Glomerular visceral epithelial cell (primary cell): ENCODE measurements at regions not wholly inside any gene's neighbourhood (a gene's known extent, or its start where the extent isn't known, plus 50 kb on each side); places are given as distances from the start of the nearest gene placed in this dataset.

ENCODE experiments used
- DNase-seq: peaks from one replicate; pipeline ENCODE4 v3.0.0-alpha.2; 2016; ENCODE audit errors: extremely low spot score

DNA sequence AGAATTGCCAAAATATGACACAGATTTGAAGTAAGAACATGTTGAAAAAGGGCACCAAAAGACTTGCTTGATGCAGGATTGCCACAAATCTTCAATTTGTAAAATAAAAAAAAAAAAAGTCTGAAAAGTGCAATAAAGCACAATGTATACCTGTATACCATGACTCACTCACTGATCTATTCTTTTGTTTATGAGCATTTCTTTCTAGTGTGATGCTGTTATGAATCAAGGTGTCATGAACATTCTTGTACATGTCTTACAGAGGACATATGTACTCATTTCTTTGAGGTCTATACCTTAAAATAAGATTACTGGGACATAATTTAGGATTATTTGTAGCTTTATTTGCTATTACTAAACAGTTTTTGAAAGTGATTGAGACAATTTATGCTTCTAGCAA, 464.9 kb upstream of the RBMS3 start:
- DNase-seq = no peak

DNA sequence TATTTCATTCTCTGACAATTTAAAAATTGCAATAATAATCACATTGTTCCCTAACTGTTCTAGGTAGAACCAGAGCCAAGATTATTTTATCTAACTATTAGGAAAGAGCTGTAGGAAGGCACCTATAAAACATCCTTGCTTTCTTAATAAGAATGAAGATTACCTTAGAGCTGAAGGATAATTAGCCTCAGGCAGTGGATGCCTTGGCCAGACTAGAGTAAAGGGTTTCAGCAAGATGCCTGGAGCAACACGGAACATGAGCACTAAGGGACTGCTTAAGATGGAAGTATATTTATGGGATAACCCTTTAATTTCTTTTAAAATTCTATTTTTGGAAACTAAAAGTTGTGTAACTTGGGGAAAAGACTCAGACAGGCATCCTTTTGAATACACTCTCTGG, 456.6 kb upstream of the RBMS3 start:
- no peak for DNase-seq

DNA sequence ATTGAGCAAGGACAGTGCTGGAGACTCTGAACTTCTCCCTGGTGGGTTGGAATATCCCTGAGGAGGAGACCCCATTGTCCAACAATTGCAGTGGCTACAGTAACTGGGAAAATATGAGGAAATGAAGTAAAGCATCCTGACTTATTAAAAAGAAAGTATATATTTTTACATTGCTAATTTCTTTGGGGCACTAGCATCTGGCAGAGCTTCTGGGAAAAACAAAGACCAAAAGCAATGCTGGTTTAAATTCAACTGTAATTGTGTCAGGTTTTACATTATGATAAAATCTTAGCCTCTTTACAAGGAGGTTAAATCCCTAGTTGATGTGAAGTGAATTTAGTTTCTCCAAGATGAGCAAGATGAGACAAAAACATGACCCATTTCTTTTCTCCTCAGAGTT, 454.0 kb upstream of the RBMS3 start:
- DNase-seq = no peak

DNA sequence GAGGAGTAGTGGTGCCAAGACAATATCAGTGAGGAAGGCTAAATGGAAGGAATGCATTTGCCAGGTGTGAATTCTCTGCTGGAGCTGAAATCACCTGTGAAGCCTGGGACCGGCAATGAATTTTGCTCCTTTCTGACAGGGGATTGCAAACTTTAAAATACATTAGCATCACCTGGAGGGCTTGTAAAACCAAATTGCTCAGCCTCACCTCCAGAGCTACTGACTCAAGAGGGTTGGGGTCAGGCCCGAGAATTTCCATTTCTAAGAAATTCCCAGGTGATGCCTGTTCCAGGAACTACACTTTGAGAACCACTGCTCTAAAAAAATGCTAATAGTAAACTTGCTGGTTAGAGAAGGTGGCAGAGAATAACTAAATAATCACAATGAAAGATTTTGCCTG, 445.6 kb upstream of the RBMS3 start:
- no peak for DNase-seq

DNA sequence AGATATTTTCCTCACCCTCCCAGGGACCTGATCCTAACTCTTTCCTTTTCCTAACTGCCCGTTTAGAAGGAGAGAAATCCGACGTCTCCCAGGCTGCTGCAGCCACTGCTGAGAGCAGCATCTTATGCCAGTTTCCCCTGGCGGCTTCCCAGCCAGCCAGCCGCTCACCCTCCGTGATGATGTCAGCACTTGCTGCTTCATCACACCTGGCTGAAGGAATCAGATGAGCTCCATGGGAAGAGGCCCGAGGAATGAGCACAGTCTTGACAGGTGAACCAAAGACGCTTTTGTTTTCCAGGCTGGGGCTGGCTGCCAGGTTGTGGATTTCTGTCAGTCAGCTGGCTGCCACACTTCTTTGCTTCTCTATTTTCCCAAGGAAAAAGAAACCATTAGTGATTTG, 445.1 kb upstream of the RBMS3 start:
- peak; percentile 38 for DNase-seq

DNA sequence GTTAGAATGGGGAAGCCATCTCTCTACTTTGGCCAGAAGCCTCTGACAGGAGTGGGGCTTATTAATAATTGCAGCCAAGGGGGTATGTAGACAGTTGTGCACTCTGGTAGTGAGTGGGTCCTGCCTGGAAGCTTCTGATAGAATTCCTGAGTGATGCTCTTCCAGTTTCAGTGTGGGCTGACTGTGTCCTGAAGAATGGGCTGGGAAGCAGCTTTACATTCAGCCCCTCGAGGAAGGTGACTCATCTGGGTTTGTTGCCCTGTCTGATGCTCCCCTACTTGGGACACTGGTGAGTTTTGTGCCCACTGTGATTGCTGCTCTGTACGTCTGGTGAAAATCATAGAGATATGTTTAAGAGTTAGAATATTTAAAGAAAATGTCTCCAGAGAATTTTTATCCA, 444.7 kb upstream of the RBMS3 start:
- DNase-seq = no peak

DNA sequence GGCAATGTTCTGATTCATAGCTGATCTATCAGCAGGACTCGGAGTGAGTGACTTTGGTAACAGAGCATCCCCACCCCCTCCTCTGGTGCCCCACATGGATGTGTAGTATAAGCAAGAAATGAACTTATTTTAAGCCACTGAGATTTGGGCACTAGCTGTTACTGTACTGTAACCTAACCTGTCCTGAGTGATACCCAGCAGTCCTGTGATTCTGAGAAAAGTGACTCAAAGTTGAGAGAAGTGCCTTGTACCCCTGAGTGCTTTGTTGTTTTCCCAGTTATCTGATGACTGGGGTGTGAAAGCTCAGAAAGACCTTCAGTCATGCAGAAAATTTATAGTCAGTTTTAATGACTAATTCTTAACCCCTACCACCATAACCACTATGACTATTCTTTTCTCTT, 439.9 kb upstream of the RBMS3 start:
- peak; percentile 60 for DNase-seq

DNA sequence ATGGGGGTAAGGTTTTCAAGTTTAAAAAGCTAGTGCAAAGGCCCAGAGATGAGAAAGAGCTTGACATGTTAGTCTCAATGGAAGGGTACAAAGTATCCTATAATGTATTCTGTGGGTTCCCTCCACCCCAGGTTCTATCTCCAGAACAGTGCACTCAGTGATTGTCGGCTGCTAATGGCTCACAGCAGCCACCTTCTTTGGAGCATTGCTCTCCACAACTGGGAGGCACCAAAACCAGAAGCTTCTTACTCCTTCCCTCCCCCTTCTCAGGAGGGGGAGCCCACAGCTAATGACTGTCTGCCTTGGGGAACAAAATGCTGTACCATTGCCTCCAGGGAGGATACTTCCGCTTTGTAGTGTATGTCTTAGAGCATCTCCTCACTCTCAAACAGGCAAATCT, 439.4 kb upstream of the RBMS3 start:
- no peak for DNase-seq

DNA sequence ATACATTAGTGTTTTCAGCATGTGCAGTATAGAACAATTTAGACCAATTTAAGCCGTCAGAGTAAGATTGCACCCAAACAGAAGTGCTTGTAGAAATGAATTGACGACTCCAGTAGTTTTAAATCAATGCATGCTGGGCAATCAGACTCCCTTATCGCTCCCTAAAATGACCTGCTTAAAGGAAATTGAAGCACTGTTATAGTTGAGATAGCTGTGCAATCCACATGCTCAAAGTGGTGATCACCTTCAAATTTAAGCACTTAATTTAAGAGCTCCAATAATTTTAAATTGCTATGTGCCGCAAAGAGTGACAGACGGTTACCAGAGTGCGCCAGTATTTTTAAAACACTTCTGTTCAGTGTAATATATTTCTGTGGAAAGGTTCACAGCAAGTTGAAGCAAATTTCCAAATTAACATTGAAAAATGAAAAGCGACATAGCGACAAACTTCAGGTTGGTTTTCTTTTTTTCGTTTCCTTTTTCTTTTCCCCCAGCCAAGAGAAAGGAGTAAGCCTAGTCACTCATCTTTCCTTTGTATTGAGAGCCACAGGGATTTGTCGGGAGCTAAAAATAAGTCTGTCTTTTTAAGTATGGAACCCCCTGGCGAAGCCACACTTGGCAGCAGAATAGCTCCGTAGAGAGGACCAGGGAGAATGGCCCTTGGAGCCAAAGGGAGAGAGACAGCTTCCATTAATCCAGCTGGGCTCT, 436.4 kb upstream of the RBMS3 start:
- DNase-seq = no peak

DNA sequence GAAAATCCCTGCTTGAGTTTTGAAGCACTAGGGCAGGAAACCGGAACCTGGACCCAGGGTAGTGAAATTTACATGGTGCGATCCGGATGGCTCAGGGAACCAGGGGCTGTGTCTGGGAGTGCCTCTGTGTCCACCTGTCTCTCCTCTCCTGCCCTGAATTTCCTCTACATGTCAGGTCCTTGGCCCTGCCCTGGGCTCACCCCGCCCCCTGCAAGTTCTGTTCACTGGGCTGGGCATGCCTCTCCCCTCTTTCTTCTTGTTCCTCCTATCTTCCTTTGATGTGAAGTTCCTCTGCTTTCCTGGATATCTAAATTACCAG, 435.9 kb upstream of the RBMS3 start:
- no peak for DNase-seq

DNA sequence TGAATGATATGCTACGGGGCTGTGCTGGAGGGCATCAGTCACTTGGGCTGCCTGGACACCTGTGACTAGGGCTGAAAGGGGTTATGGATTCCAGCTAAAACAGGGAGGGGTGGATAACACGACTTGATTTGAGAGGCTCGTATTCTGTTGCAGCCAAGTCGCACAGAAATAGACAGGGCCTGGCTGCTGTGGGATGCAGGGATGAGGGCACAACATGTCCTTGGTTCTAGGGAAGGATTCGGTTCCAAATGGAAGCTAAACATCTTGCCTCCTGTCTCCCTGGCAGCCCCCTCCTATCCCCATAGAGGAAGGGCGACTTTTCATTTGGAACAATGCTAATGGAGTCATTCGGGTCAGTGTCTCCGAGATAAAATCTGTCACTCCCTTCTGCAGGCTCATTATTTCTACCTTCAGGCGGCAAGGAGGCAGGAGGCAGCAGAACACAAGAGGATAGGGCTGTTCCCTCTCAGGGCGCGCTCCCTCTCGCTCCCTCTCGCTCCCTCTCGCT, 433.8 kb upstream of the RBMS3 start:
- no peak for DNase-seq

DNA sequence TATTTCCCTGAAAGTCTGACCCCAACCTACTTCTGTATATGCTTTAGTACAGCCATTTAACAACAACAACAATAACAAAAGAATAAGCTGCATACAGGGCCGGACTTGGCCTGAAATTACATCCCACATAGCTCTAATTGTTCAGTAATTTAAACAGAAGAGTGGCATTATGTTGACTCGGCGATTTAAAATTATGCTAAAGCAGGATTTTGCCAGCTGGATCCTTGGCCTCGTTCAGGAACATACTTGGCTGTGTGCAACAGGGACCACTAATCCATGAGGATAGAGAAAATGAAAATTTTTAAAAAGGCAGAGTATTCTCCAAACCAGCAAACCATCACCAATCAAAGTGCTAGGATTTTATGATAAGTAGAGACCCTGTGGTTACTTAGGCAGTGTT, 433.1 kb upstream of the RBMS3 start:
- no peak for DNase-seq

DNA sequence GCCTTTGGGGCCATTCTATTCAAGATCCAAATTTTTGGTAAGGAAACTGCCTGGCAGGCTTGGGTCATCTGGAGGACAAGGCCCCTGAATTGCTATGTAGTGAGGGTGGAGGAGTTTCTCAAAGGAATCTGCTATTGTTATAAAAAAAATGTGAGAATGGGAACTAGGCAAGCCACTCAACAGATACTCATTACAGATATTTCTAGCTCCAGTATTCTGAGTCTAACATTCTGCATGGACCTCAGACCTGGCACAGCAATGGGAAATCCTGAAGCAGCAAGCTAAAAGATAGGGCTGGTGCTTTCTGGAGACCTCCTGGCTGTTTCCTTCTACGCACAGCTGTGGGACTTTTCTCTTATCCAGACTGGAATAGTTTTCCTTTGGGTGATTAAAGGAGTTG, 430.7 kb upstream of the RBMS3 start:
- no peak for DNase-seq

DNA sequence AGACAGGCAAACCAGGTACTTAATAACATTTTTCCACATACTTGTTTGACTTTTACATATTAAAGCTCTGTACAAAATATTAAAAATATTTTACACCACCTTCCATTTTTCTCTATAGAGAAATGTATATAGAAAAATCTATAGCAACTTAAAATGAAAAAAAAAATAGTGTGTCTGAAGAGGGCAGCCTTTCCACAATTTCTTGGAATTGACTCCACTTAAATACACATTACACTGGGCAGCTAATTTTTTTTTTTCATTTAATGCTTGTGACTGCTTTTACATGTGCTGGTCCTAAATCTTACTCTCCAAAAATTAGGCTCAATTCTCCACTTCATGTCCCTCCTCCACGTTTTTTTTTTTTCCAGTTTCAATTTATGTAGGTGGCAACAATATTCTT, 427.0 kb upstream of the RBMS3 start:
- no peak for DNase-seq

DNA sequence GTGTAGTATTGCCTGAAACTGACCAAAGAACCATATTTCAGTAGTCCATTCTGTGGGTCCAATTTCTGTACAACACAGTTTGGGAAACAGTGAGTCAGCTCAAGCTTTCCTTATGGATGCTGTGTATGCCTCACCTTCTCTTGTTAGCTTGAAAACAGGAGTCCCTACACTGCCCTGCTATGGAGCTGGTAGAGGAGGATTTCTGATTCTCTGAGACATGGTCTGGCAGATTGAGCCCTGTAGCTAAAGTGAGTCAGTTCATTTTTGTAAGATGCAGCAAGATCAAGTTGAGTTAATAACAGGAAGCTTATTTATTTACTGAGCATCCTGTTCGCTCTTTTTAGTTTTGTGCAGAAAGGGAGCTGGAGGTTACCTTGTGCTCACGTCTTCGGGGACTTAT, 424.1 kb upstream of the RBMS3 start:
- DNase-seq = no peak

DNA sequence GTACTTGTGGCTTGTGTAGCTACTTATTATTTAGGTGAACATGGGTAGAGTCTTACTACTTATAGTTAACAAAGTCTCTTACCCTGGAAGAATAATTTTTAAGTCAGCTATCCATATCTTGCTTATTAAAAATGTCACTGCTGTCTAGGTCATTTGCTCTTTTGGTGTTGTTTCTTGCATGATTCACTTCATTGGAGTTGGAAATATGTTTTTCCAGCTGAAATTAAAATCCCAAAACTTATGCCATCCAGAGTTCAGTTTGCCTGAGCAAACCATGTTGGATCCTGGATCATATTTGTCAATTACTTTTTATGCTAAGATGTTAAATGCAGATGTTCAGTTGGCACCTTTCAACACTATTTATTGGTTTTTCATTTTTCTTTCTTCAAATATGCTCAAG, 421.0 kb upstream of the RBMS3 start:
- DNase-seq = no peak

DNA sequence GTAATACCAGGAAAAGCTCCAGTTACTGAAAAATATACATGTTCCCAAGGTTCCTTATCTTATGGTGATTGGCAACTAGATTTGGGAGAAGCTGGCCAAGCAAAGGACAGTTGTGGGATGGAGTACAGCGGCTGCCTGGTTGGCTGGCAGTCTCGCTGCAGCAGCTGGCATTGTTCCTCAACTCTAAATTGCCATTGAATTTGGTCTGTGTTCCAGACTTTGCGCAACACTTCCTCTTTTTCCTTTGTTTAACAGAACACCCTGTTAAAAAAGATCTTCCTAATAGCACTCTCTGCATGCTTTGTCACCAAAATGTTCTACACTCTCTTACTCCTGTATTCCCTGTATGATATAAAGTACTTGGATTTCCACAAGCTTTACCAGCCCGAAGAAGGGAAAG, 420.6 kb upstream of the RBMS3 start:
- DNase-seq = no peak

DNA sequence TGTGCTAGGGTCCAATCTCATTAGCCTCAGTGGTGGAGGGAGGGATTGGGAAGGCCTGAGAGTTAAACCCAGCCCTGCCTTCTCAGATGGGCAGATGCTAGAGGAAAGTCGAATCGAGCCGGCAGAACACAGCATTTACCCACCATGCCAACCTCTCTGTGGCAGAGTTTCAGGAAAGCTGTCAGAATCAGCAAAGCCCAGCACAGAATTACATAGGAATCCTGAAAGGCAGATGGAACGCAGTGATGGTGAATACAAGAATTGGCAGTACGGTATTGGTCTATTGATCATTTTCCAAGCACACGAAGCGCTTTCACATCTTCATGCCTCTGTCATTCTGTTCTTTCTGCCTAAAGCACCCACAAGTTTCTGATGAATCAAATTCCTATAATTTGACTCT, 417.7 kb upstream of the RBMS3 start:
- no peak for DNase-seq

DNA sequence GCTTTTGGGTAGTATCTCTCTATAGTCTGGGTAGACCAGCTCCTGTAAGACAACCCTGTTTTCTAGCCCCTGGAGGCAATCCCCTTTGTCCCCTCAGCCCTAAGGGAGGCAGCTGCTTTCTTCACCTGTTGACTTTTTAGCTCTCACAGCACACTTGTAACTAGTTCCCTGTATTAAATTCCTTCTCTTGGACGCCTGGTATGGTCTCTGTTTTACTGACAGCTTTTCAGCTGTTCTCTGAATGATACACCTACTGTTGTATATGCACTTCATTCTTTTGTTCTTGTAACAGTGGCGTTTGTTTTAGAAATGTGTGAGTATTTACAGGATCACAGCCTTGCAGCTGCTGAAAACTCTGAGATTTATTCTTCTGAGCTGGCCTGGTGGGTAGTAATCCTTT, 413.0 kb upstream of the RBMS3 start:
- DNase-seq = no peak

DNA sequence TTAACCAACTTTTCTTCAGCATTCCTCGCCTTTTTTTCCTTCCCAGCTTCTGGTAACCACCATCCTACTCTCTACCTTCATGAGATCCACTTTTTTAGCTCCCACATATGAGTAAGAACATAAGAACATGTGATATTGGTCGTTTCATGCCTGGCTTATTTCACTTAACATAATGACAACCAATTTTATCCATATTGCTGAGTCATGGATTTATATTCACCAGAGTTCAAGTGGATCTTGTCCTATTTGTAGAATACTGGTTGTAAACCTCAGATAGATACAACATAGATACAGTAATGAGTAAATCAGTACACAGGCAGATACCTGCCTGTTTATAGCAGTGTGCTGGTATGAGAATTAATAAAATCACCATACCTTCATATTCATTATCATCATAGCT, 412.0 kb upstream of the RBMS3 start:
- no peak for DNase-seq

DNA sequence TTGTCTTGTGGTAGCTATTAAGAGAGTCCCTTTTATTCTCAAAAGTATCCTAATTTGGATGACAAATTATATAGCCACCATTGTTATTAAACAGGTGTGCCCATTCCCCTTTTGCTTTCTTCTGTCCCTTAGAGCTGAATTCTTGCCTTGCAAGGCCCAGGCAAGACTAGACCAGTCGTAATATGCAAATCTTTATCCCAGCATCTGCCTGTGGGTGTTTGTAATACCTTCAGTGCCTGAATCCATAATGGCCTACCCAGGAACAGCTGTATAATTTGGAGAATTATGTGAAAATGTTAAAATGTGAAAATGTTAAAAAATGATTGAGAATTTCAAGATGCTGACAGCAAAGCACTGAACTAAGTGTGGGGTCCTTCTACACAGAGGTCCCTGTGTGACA, 403.0 kb upstream of the RBMS3 start:
- DNase-seq = no peak

DNA sequence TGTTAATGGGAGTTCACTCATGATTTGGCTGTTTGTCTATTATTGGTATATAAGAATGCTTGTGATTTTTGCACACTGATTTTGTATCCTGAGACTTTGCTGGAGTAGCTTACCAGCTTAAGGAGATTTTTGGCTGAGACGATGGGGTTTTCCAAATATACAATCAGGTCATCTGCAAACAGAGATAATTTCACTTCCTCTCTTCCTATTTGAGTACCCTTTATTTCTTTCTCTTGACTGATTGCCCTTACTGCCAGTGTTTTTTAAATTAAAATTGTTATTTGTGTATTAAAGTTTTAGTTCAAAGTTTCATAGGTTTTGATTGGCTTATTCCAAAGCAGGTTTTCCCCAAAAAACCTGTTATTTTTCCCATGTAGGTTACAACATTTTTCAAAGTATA, 390.5 kb upstream of the RBMS3 start:
- no peak for DNase-seq

DNA sequence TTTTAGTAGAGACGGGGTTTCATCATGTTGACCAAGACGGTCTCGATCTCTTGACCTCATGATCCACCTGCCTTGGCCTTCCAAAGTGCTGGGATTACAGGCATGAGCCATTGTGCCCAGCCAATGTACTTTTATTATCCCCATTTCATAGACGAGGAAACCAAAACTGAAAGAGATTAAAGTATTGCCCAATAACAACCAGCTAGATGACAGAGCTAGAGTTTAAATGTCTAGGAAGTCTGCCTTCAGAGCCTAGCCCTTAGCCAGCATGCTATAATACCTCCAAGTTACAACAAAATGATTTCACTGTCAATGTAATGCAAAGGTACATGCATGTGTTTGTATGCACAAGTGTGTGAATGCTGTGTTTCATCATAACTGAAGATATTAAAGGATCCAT, 389.4 kb upstream of the RBMS3 start:
- DNase-seq = no peak

DNA sequence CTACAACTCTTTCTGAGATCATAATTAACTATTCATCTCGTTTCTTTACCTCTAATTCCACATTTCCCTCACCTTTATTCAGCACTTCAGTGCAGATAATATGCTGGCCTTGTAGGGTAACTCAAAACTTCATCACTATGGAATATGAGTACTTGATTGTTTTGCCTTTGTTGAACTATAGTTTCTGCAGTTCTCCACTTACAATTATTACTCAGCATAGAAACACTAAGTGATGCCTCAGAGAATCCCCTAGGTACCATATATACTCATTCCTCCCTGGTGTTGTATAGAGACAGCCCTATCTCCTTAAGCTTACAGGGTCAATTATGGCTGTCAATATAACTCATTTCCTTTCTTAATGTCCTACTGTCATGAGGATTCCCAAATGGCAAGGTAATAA, 380.6 kb upstream of the RBMS3 start:
- no peak for DNase-seq

DNA sequence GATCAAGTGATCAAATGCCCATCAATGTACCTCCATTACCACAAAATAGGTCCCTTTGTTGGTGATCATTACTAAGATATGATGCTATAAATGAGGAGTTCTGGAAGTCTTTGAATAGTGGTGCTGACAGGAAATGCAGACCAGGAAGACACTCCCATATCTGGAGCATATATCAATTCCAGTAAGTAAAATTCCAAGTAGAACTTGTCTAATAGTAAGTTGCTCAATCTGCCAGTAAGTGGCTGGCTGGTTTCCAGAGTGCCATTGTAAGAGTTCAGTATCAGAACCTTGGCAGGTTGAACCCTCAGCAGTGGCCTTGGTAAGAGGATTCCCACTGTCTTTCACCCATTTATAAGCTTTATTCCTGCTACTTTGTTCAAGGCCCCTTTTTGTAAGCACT, 379.9 kb upstream of the RBMS3 start:
- DNase-seq = no peak
